Esophagus squamous epithelium (tissue), 5 donors: ENCODE measurements at regions not wholly inside any gene's neighbourhood (a gene's known extent, or its start where the extent isn't known, plus 50 kb on each side); places are given as distances from the start of the nearest gene placed in this dataset.

ENCODE experiments used
- DNase-seq: peaks from one replicate; lab custom pipeline; 2025; lab: John Stamatoyannopoulos, UW
- H3K27ac ChIP-seq, 4 donors: fragments of 200-600 bp; sonication (generic); one replicate each; pipeline ENCODE4 v1.5.1; 2016 to 2019; ENCODE audit warnings: mild to moderate bottlenecking in 1 of 4
- H3K27me3 ChIP-seq, 4 donors: fragments of 200-600 bp; sonication (generic); 1 replicate in 3 of 4; 2 replicates in 1 of 4; pipeline versions ENCODE4 v1.5.1 to v1.6.0; 2017 to 2021; ENCODE audit warnings: antibody characterized with exemption in 1 of 4
- H3K36me3 ChIP-seq, 3 donors: fragments of 200-600 bp; sonication (generic); one replicate each; pipeline ENCODE4 v1.5.1; 2016 to 2019
- H3K4me1 ChIP-seq, 3 donors: fragments of 200-600 bp; sonication (generic); one replicate each; pipeline ENCODE4 v1.5.1; 2017 to 2019
- H3K4me3 ChIP-seq, 4 donors: fragments of 200-600 bp; sonication (generic); 1 replicate in 3 of 4; 2 replicates in 1 of 4; pipeline ENCODE4 v1.5.1; 2016 to 2019; ENCODE audit warnings: mild to moderate bottlenecking in 2 of 4, moderate library complexity in 1 of 4
- H3K9me3 ChIP-seq, 3 donors: fragments of 200-600 bp; sonication (generic); one replicate each; pipeline ENCODE4 v1.5.1; 2016 to 2019
- POLR2A ChIP-seq, 4 donors: fragments of 450-650 bp; IDR thresholded peaks; one replicate each; pipeline ENCODE4 v1.6.1; 2017; ENCODE audit warnings: antibody characterized with exemption in 4 of 4, mild to moderate bottlenecking in 4 of 4, moderate library complexity in 3 of 4
- WGBS, 2 donors: methylation state at CpG; one replicate each; pipeline ENCODE4 v1.1.5; 2018; 5-methylcytosine and 5-hydroxymethylcytosine counted together
- intact Hi-C: fragments of 100-400 bp; cut with DNase I; formaldehyde crosslinking; loops from one replicate; pipeline ENCODE4 v1.15.0; 2022
- TF ChIP-seq, protein P1 (sequence below), 6 experiments: fragments of 450-650 bp in 4 of 6; fragments of 200-600 bp in 2 of 6; sonication (generic) in 2 of 6; IDR thresholded peaks; one replicate each; pipeline ENCODE4 v1.5.1; 2016 to 2019; ENCODE audit warnings: antibody characterized with exemption in 6 of 6, mild to moderate bottlenecking in 4 of 6, moderate library complexity in 4 of 6
- donor health status: DM: yes; HTN: yes; CAD: no.

- intact Hi-C loops: no loop called here
- no peak for DNase-seq
- Histone ChIP-seq H3K36me3 (no peaks in the 10 kb centered on the region), H3K9me3 (peaks cover 0 to 23% (median 0%) of the 10 kb centered on the region in 3 donors), H3K4me3 (no peak overlapping the region), H3K4me1 (no peaks in the 10 kb centered on the region), H3K27me3 (no peaks in the 10 kb centered on the region), H3K27ac (no peak overlapping the region)
- TF ChIP-seq POLR2A (IDR thresholded peaks at IDR 0.05): no peak
- TF ChIP-seq, protein P1, sequence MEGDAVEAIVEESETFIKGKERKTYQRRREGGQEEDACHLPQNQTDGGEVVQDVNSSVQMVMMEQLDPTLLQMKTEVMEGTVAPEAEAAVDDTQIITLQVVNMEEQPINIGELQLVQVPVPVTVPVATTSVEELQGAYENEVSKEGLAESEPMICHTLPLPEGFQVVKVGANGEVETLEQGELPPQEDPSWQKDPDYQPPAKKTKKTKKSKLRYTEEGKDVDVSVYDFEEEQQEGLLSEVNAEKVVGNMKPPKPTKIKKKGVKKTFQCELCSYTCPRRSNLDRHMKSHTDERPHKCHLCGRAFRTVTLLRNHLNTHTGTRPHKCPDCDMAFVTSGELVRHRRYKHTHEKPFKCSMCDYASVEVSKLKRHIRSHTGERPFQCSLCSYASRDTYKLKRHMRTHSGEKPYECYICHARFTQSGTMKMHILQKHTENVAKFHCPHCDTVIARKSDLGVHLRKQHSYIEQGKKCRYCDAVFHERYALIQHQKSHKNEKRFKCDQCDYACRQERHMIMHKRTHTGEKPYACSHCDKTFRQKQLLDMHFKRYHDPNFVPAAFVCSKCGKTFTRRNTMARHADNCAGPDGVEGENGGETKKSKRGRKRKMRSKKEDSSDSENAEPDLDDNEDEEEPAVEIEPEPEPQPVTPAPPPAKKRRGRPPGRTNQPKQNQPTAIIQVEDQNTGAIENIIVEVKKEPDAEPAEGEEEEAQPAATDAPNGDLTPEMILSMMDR (IDR thresholded peaks at IDR 0.05): no peak
- 27 to 75% methylated on average over 1 to 3 of the region's 3 CpGs for WGBS, 2 donors
These were observed 1336.5 kb downstream of the UQCRFS1 start for GRCh38 chr19:27876489-27876888.

GRCh38 chr19:27872370-27872769, 1340.6 kb downstream of the UQCRFS1 start:
- Histone ChIP-seq H3K4me1 (no peaks in the 10 kb centered on the region), H3K4me3 (no peak overlapping the region), H3K9me3 (peaks cover 0 to 23% (median 3%) of the 10 kb centered on the region in 3 donors), H3K27ac (no peak overlapping the region), H3K36me3 (no peaks in the 10 kb centered on the region), H3K27me3 (no peaks in the 10 kb centered on the region)
- intact Hi-C loops: no loop called here
- no peak for DNase-seq
- TF ChIP-seq POLR2A (IDR thresholded peaks at IDR 0.05): no peak
- TF ChIP-seq, protein P1 (IDR thresholded peaks at IDR 0.05): no peak
- WGBS, 2 donors: 64 to 66% methylated on average over 4 of the region's 4 CpGs

- no peaks in the 10 kb centered on the region for H3K36me3 ChIP-seq
- H3K4me3 ChIP-seq: no peak overlapping the region
- H3K4me1 ChIP-seq: no peaks in the 10 kb centered on the region
- TF ChIP-seq, protein P1 (IDR thresholded peaks at IDR 0.05): no peak
- TF ChIP-seq POLR2A (IDR thresholded peaks at IDR 0.05): no peak
- intact Hi-C loops: no loop called here
- H3K27ac ChIP-seq: no peak overlapping the region
- H3K9me3 ChIP-seq: peaks cover 0 to 22% (median 6%) of the 10 kb centered on the region in 3 donors
- no peaks in the 10 kb centered on the region for H3K27me3 ChIP-seq
- no peak for DNase-seq
These were observed 1342.7 kb downstream of the UQCRFS1 start for GRCh38 chr19:27870293-27870692.

- Histone ChIP-seq H3K9me3 (peaks cover 0 to 16% (median 6%) of the 10 kb centered on the region in 3 donors), H3K4me1 (no peaks in the 10 kb centered on the region), H3K4me3 (no peak overlapping the region), H3K27ac (no peak overlapping the region), H3K27me3 (no peaks in the 10 kb centered on the region), H3K36me3 (no peaks in the 10 kb centered on the region)
- DNase-seq: no peak
- TF ChIP-seq, protein P1 (IDR thresholded peaks at IDR 0.05): no peak
- TF ChIP-seq POLR2A (IDR thresholded peaks at IDR 0.05): no peak
- intact Hi-C loops: no loop called here
These were observed 1344.9 kb downstream of the UQCRFS1 start for GRCh38 chr19:27868007-27868406.

DNA sequence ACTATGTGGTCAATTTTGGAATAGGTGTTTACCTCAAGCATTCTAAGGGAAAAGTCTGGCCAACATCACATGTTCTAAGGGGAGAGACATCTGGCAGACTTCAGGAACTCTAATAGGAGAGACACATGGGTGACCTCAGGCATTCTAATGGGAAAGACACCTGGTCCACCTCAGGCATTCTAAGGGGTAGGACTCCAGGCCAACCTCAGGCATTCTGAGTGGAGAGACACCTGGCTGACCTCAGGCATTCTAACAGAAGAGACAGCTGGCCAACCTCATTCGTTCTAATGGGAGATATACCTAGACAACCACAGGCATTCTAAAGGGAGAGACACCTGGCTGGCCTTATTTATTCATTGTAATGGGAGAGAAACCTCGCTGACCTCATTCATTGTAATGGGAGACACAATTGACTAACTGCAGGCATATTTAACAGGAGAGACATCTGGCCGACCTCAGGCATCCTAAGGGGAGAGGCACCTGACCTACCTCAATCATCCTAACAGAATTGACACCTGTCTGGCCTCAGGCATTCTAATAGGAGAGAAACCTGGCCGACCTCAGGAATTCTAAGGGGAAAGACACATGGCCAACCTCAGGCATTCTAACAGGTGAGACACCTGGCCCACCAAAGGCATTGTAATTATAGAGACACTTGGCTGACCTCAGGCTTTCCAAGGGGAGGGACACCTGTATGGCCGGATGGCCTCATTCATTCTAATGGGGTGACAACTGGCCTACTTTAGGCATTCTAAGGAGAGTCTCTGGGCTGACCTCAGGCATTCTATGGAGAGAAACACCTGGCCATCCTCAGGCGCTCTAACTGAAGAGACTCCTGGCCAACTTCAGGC, 1346.8 kb downstream of the UQCRFS1 start:
- H3K4me1 ChIP-seq: no peaks in the 10 kb centered on the region
- H3K27ac ChIP-seq: no peak overlapping the region
- no peak overlapping the region for H3K4me3 ChIP-seq
- 55 to 72% methylated on average over 5 to 6 of the region's 6 CpGs for WGBS, 2 donors
- DNase-seq: no peak
- peaks cover 0 to 24% (median 13%) of the 10 kb centered on the region in 3 donors for H3K9me3 ChIP-seq
- H3K36me3 ChIP-seq: no peaks in the 10 kb centered on the region
- TF ChIP-seq, protein P1 (IDR thresholded peaks at IDR 0.05): no peak
- no peak for TF ChIP-seq POLR2A (IDR thresholded peaks at IDR 0.05)
- no peaks in the 10 kb centered on the region for H3K27me3 ChIP-seq
- intact Hi-C loops: no loop called here
